Naive thymus-derived CD4-positive, alpha-beta T cell (primary cell): ENCODE measurements at regions not wholly inside any gene's neighbourhood (a gene's known extent, or its start where the extent isn't known, plus 50 kb on each side); places are given as distances from the start of the nearest gene placed in this dataset.

ENCODE experiments used
- ATAC-seq: fragments of 150-1000 bp; cut with Tn5 transposase; 2 replicates; pipeline ENCODE4 v1.10.0; 2021; ENCODE audit warnings: mild to moderate bottlenecking, moderate library complexity
- CTCF ChIA-PET: fragments of 350-600 bp; sonication (Branson Sonifier 250); formaldehyde crosslinking; loops from one replicate; lab custom pipeline; 2021; ENCODE audit warnings: antibody characterized with exemption; lab: Charles Lee
- POLR2A ChIA-PET: fragments of 350-600 bp; sonication (Branson Sonifier 250); formaldehyde crosslinking; loops from one replicate; lab custom pipeline; 2021; ENCODE audit warnings: antibody characterized with exemption, inconsistent platforms; lab: Charles Lee
- DNase-seq, 9 donors: peaks; one replicate each; pipeline versions ENCODE4 v3.0.0 to v3.0.0-alpha.2; 2020 to 2022; ENCODE audit warnings: mixed read lengths in 1 of 9
- H3K27ac ChIP-seq: one replicate; pipeline ENCODE4 v1.7.0; 2013; ENCODE audit warnings: mild to moderate bottlenecking, low read depth, low read length, moderate library complexity
- H3K27me3 ChIP-seq, 2 donors: one replicate each; pipeline ENCODE4 v1.7.0; 2013; ENCODE audit warnings: low read length in 2 of 2, mild to moderate bottlenecking in 2 of 2, moderate library complexity in 2 of 2; ENCODE audit not compliant: control insufficient read depth in 2 of 2, insufficient read depth in 2 of 2
- H3K36me3 ChIP-seq, 3 experiments: 1 replicate in 2 of 3; 2 replicates in 1 of 3; pipeline ENCODE4 v1.7.0; 2013; ENCODE audit warnings: low read length in 3 of 3, mild to moderate bottlenecking in 3 of 3, moderate library complexity in 1 of 3; ENCODE audit not compliant: insufficient read depth in 3 of 3, control insufficient read depth in 2 of 3
- H3K4me1 ChIP-seq, 2 donors: one replicate each; pipeline ENCODE4 v1.7.0; 2013; ENCODE audit warnings: low read length in 2 of 2, mild to moderate bottlenecking in 2 of 2, moderate library complexity in 1 of 2; ENCODE audit not compliant: control insufficient read depth in 2 of 2, insufficient read depth in 2 of 2
- H3K4me3 ChIP-seq: 2 replicates; pipeline ENCODE4 v1.7.0; 2013; ENCODE audit warnings: mild to moderate bottlenecking, low read length
- H3K9me3 ChIP-seq, 3 experiments: 1 replicate in 2 of 3; 2 replicates in 1 of 3; pipeline ENCODE4 v1.7.0; 2013; ENCODE audit warnings: low read length in 3 of 3; ENCODE audit not compliant: control insufficient read depth in 2 of 3
- H3K27ac Mint-ChIP-seq, 9 donors: one replicate each; pipeline ENCODE4 v1.8.0; 2020 to 2022; ENCODE audit warnings: mixed read lengths in 9 of 9, mild to moderate bottlenecking in 8 of 9, moderate library complexity in 5 of 9, inconsistent platforms in 2 of 9
- H3K27me3 Mint-ChIP-seq, 5 donors: one replicate each; pipeline ENCODE4 v1.8.0; 2021 to 2022; ENCODE audit warnings: mixed read lengths in 5 of 5, mild to moderate bottlenecking in 1 of 5
- H3K36me3 Mint-ChIP-seq, 5 donors: one replicate each; pipeline ENCODE4 v1.8.0; 2020 to 2022; ENCODE audit warnings: mixed read lengths in 5 of 5, mild to moderate bottlenecking in 3 of 5, inconsistent platforms in 1 of 5
- H3K4me1 Mint-ChIP-seq, 7 donors: one replicate each; pipeline ENCODE4 v1.8.0; 2020 to 2022; ENCODE audit warnings: mixed read lengths in 7 of 7, mild to moderate bottlenecking in 3 of 7, inconsistent platforms in 1 of 7
- H3K4me3 Mint-ChIP-seq, 10 donors: one replicate each; pipeline ENCODE4 v1.8.0; 2020 to 2022; ENCODE audit warnings: mild to moderate bottlenecking in 10 of 10, mixed read lengths in 10 of 10, moderate library complexity in 6 of 10, inconsistent platforms in 2 of 10
- H3K9me3 Mint-ChIP-seq, 11 donors: one replicate each; pipeline ENCODE4 v1.8.0; 2020 to 2022; ENCODE audit warnings: mixed read lengths in 11 of 11, mild to moderate bottlenecking in 4 of 11, inconsistent platforms in 1 of 11, moderate library complexity in 1 of 11
- intact Hi-C, 2 donors: fragments of 100-400 bp; cut with micrococcal nuclease; formaldehyde crosslinking; loops; one replicate each; pipeline ENCODE4 v1.15.1; 2023

DNA sequence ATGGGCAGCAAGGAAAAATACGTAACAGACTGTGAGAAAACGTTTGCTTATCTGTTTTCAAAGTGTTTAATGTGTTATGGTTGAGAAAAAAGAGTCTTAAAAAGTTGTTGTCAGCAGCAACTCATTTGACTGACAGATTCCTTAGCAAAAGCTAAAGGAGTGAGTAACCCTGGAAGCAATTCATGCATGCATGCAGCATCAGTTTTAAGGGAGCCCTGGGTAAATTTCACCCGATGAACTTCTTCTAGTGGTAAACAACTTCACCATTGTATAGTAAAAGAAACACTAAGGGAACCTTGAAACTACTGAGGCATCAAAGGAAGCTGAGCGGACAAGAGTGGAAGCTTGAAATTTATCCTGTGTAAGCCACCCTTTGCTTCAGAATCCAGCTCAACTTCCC is 583.2 kb upstream of the INTU start:
- ATAC-seq (no peak), DNase-seq (no peak)
- Histone ChIP-seq H3K4me3 (no peak overlapping the region), H3K27ac (no peak overlapping the region), H3K4me1 (no peaks in the 10 kb centered on the region), H3K9me3 (no peaks in the 10 kb centered on the region), H3K36me3 (no peaks in the 10 kb centered on the region), H3K27me3 (no peaks in the 10 kb centered on the region)
- Mint-ChIP-seq H3K27me3 (no peaks in the 10 kb centered on the region), H3K27ac (no peak overlapping the region), H3K4me3 (no peak overlapping the region), H3K4me1 (no peaks in the 10 kb centered on the region), H3K36me3 (no peaks in the 10 kb centered on the region), H3K9me3 (peaks cover 0 to 15% (median 3%) of the 10 kb centered on the region in 11 donors)
- intact Hi-C loops: no loop called here
- POLR2A ChIA-PET: interaction anchor here (0.8 kb wide), 1 partner anchor 103 kb away, joined by 3 read pairs; no protein-coding TSS in a partner anchor
- CTCF ChIA-PET: no interaction called here

DNA sequence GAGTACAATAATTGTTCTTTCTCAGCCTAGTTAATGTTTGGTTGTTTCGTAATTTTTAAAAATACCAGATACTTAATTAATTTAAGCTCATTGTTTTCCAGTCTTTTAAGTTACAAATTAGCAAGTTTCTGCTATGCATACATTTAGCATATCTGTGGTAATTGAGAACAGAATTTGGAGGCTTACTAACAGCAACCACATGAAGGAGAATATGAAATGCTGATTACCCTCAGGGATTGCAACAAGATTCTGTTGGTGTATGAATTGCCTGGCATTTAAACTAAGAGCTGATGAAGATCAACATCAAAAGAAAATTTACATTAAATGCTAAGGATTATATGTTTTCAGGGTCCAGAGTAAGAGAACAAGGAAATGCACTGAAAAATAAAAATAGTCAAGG is 580.0 kb upstream of the INTU start:
- H3K27me3 Mint-ChIP-seq: no peaks in the 10 kb centered on the region
- no peak overlapping the region for H3K27ac Mint-ChIP-seq
- Histone ChIP-seq H3K27me3 (no peaks in the 10 kb centered on the region), H3K4me1 (no peaks in the 10 kb centered on the region), H3K27ac (no peak overlapping the region), H3K9me3 (peaks cover 0 to 11% (median 0%) of the 10 kb centered on the region in 3 experiments), H3K4me3 (no peak overlapping the region), H3K36me3 (no peaks in the 10 kb centered on the region)
- H3K4me1 Mint-ChIP-seq: no peaks in the 10 kb centered on the region
- peaks cover 1 to 29% (median 15%) of the 10 kb centered on the region in 11 donors for H3K9me3 Mint-ChIP-seq
- intact Hi-C loops: no loop called here
- ChIA-PET CTCF (no interaction called here), POLR2A (no interaction called here)
- no peak overlapping the region for H3K4me3 Mint-ChIP-seq
- no peak for ATAC-seq
- H3K36me3 Mint-ChIP-seq: no peaks in the 10 kb centered on the region
- no peak for DNase-seq

- ChIA-PET POLR2A (no interaction called here), CTCF (no interaction called here)
- intact Hi-C loops: no loop called here
- Mint-ChIP-seq H3K9me3 (peaks cover 6 to 41% (median 16%) of the 10 kb centered on the region in 11 donors), H3K27ac (no peak overlapping the region), H3K36me3 (no peaks in the 10 kb centered on the region), H3K4me3 (no peak overlapping the region), H3K27me3 (no peaks in the 10 kb centered on the region), H3K4me1 (no peaks in the 10 kb centered on the region)
- peaks cover 0 to 11% (median 0%) of the 10 kb centered on the region in 3 experiments for H3K9me3 ChIP-seq
- H3K27me3 ChIP-seq: no peaks in the 10 kb centered on the region
- H3K4me1 ChIP-seq: no peaks in the 10 kb centered on the region
- no peaks in the 10 kb centered on the region for H3K36me3 ChIP-seq
- no peak overlapping the region for H3K27ac ChIP-seq
- ATAC-seq (no peak), DNase-seq (no peak)
- H3K4me3 ChIP-seq: no peak overlapping the region
Observed at GRCh38 chr4:127055357-127055756, 577.4 kb upstream of the INTU start.

DNA sequence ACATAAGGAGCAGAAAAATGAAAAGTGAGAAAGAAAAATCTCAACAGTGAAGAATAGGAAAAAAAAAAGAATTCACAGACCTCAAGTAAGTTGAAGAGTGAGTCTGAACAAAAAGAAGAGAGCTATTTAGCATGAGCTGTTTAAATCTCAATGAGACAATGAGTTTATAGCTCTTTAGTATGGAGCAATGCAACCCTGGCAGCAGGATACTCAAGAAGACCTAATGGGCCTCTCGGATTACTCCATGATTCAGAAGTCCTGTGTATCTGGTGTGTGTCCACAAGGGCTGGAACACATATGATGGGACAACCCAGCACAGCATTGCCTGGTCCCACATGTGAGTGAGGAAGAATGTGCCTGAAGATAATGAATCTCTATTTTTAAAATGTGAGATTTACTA is 563.1 kb upstream of the INTU start:
- Mint-ChIP-seq H3K4me1 (no peaks in the 10 kb centered on the region), H3K36me3 (no peaks in the 10 kb centered on the region), H3K9me3 (peaks cover 0 to 6% (median 4%) of the 10 kb centered on the region in 11 donors), H3K27ac (no peak overlapping the region), H3K27me3 (no peaks in the 10 kb centered on the region), H3K4me3 (no peak overlapping the region)
- no peaks in the 10 kb centered on the region for H3K9me3 ChIP-seq
- H3K36me3 ChIP-seq: no peaks in the 10 kb centered on the region
- no peak overlapping the region for H3K27ac ChIP-seq
- H3K4me3 ChIP-seq: no peak overlapping the region
- CTCF ChIA-PET: no interaction called here
- no peak for DNase-seq
- no peaks in the 10 kb centered on the region for H3K4me1 ChIP-seq
- ATAC-seq: no peak
- POLR2A ChIA-PET: no interaction called here
- intact Hi-C loops: no loop called here
- no peaks in the 10 kb centered on the region for H3K27me3 ChIP-seq

DNA sequence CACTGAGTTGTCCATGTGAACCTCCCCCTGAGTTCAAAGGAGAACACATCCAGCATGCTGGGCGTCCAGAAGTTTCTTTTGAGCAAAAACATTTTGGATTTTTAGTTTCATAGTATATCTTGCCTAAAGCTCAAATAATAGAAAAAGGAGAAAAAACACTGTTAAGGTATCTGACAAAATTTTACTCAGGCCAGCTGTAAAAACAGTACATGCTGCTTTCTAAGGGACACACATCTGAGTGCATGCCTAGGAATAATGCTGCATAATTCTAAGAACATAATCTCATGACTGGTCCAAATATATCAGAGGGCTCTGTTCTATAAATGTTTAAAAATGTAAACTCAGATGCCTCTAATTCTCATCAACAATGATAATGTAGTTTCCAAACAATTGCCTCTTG is 561.3 kb upstream of the INTU start:
- peaks cover 0 to 12% (median 4%) of the 10 kb centered on the region in 11 donors for H3K9me3 Mint-ChIP-seq
- intact Hi-C loops: no loop called here
- H3K27ac ChIP-seq: no peak overlapping the region
- no peak overlapping the region for H3K27ac Mint-ChIP-seq
- no peaks in the 10 kb centered on the region for H3K27me3 Mint-ChIP-seq
- CTCF ChIA-PET: no interaction called here
- no peaks in the 10 kb centered on the region for H3K36me3 ChIP-seq
- H3K4me3 Mint-ChIP-seq: no peak overlapping the region
- H3K4me1 Mint-ChIP-seq: no peaks in the 10 kb centered on the region
- ATAC-seq: no peak
- DNase-seq: no peak
- no peaks in the 10 kb centered on the region for H3K27me3 ChIP-seq
- H3K9me3 ChIP-seq: no peaks in the 10 kb centered on the region
- POLR2A ChIA-PET: no interaction called here
- H3K4me1 ChIP-seq: no peaks in the 10 kb centered on the region
- no peaks in the 10 kb centered on the region for H3K36me3 Mint-ChIP-seq
- no peak overlapping the region for H3K4me3 ChIP-seq

DNA sequence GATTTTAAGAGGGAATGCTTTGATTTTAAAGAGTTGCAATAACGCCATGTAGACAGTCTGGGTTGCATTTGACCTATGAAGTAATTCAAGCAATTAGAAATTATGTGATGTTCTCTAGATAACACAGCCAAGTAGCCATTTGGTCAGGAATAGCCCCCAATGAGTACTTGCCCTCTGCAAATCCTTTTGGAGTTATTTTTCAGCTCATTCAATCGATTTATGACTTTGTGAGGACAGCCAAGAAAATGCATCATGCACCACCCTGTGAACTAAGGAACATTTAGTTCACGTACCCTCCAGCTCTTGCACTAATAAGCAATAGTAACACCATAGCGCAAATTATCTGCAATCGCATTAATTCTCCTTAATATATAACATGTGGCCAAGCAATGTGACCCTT is 552.6 kb upstream of the INTU start:
- Histone ChIP-seq H3K4me3 (no peak overlapping the region), H3K27me3 (no peaks in the 10 kb centered on the region), H3K36me3 (no peaks in the 10 kb centered on the region), H3K27ac (no peak overlapping the region), H3K4me1 (no peaks in the 10 kb centered on the region), H3K9me3 (no peaks in the 10 kb centered on the region)
- no peaks in the 10 kb centered on the region for H3K4me1 Mint-ChIP-seq
- no peaks in the 10 kb centered on the region for H3K36me3 Mint-ChIP-seq
- H3K27ac Mint-ChIP-seq: no peak overlapping the region
- CTCF ChIA-PET: no interaction called here
- ATAC-seq (no peak), DNase-seq (no peak)
- intact Hi-C loops: no loop called here
- peaks cover 0 to 11% (median 5%) of the 10 kb centered on the region in 11 donors for H3K9me3 Mint-ChIP-seq
- H3K4me3 Mint-ChIP-seq: no peak overlapping the region
- POLR2A ChIA-PET: no interaction called here
- H3K27me3 Mint-ChIP-seq: no peaks in the 10 kb centered on the region

GRCh38 chr4:127081041-127081440 is 551.7 kb upstream of the INTU start:
- H3K27me3 ChIP-seq: no peaks in the 10 kb centered on the region
- Mint-ChIP-seq H3K27ac (no peak overlapping the region), H3K27me3 (no peaks in the 10 kb centered on the region), H3K36me3 (no peaks in the 10 kb centered on the region), H3K9me3 (peaks cover 0 to 17% (median 9%) of the 10 kb centered on the region in 11 donors), H3K4me3 (no peak overlapping the region), H3K4me1 (no peaks in the 10 kb centered on the region)
- no peak for DNase-seq
- intact Hi-C loops: no loop called here
- H3K27ac ChIP-seq: no peak overlapping the region
- ChIA-PET POLR2A (interaction anchor here (0.6 kb wide), 1 partner anchor 1421 kb away, joined by 3 read pairs; no protein-coding TSS in a partner anchor), CTCF (no interaction called here)
- H3K9me3 ChIP-seq: no peaks in the 10 kb centered on the region
- ATAC-seq: no peak
- no peak overlapping the region for H3K4me3 ChIP-seq
- no peaks in the 10 kb centered on the region for H3K36me3 ChIP-seq
- no peaks in the 10 kb centered on the region for H3K4me1 ChIP-seq
